RWPE2 (cell line): ENCODE measurements at regions not wholly inside any gene's neighbourhood (a gene's known extent, or its start where the extent isn't known, plus 50 kb on each side); places are given as distances from the start of the nearest gene placed in this dataset.

Experiments
- ATAC-seq: fragments of 200-7000 bp; cut with Tn5 transposase; 3 replicates; pipeline ENCODE4 v1.9.1; 2021; ENCODE audit warnings: low read depth
- DNase-seq: peaks from one replicate; pipeline ENCODE4 v3.0.0-alpha.2; 2020; ENCODE audit warnings: low spot score
- H3K27ac ChIP-seq: fragments of 450-650 bp; 2 replicates; pipeline ENCODE4 v1.5.1; 2017; ENCODE audit warnings: mild to moderate bottlenecking; ENCODE audit not compliant: poor library complexity, severe bottlenecking
- H3K27me3 ChIP-seq: fragments of 250-450 bp; sonication (Bioruptor Pico); 2 replicates; pipeline ENCODE4 v1.5.1; 2021; ENCODE audit warnings: mild to moderate bottlenecking, moderate library complexity; ENCODE audit not compliant: insufficient read depth, poor library complexity, severe bottlenecking
- H3K36me3 ChIP-seq: fragments of 250-450 bp; sonication (Bioruptor Pico); 2 replicates; pipeline ENCODE4 v1.5.1; 2020; ENCODE audit warnings: low read depth, mild to moderate bottlenecking, moderate library complexity
- H3K4me1 ChIP-seq: fragments of 250-450 bp; sonication (Bioruptor Pico); 2 replicates; pipeline ENCODE4 v1.5.1; 2021; ENCODE audit warnings: mild to moderate bottlenecking, moderate library complexity; ENCODE audit not compliant: insufficient read depth, poor library complexity, severe bottlenecking
- H3K4me3 ChIP-seq: fragments of 250-450 bp; sonication (Bioruptor Pico); 2 replicates; pipeline ENCODE4 v1.5.1; 2021; ENCODE audit warnings: mild to moderate bottlenecking, moderate library complexity; ENCODE audit not compliant: severe bottlenecking
- H3K9me3 ChIP-seq: fragments of 250-450 bp; sonication (Bioruptor Pico); 2 replicates; pipeline ENCODE4 v1.5.1; 2021; ENCODE audit warnings: mild to moderate bottlenecking, moderate library complexity; ENCODE audit not compliant: severe bottlenecking
- CTCF ChIP-seq: fragments of 450-650 bp; IDR thresholded peaks from one replicate; pipeline ENCODE4 v1.5.1; 2017; ENCODE audit warnings: mild to moderate bottlenecking, moderate library complexity; ENCODE audit not compliant: poor library complexity, severe bottlenecking

GRCh38 chr4:33658971-33659370, 2585.3 kb downstream of the ARAP2 start:
- Histone ChIP-seq H3K27ac (no peak overlapping the region), H3K27me3 (no peaks in the 10 kb centered on the region), H3K9me3 (no peaks in the 10 kb centered on the region), H3K4me3 (no peak overlapping the region), H3K4me1 (no peaks in the 10 kb centered on the region), H3K36me3 (no peaks in the 10 kb centered on the region)
- ATAC-seq, result no peak
- no peak for TF ChIP-seq CTCF
- no peak for DNase-seq

- ATAC-seq (no peak), DNase-seq (no peak)
Measured at GRCh38 chr4:33661636-33662035, 2582.7 kb downstream of the ARAP2 start.

GRCh38 chr4:33685939-33686338, 2558.4 kb downstream of the ARAP2 start:
- ATAC-seq, result no peak
- peaks cover 2% of the 10 kb centered on the region for H3K9me3 ChIP-seq

More at GRCh38 chr4:33661636-33662035, 2582.7 kb downstream of the ARAP2 start:
- no peaks in the 10 kb centered on the region for H3K27me3 ChIP-seq
- H3K36me3 ChIP-seq, result no peaks in the 10 kb centered on the region
- no peaks in the 10 kb centered on the region for H3K4me1 ChIP-seq
- H3K27ac ChIP-seq, result no peak overlapping the region
- H3K4me3 ChIP-seq, result no peak overlapping the region
- H3K9me3 ChIP-seq, result no peaks in the 10 kb centered on the region
- no peak for TF ChIP-seq CTCF

GRCh38 chr4:33696041-33696440, 2548.3 kb downstream of the ARAP2 start:
- peak; percentile 31; the same call in 1 of the 3 replicates for ATAC-seq

More at GRCh38 chr4:33685939-33686338, 2558.4 kb downstream of the ARAP2 start:
- H3K4me3 ChIP-seq, result no peak overlapping the region
- no peak for DNase-seq
- no peaks in the 10 kb centered on the region for H3K4me1 ChIP-seq
- no peaks in the 10 kb centered on the region for H3K36me3 ChIP-seq
- H3K27me3 ChIP-seq, result no peaks in the 10 kb centered on the region
- TF ChIP-seq CTCF, result no peak
- no peak overlapping the region for H3K27ac ChIP-seq

GRCh38 chr4:33696586-33696985, 2547.7 kb downstream of the ARAP2 start:
- ATAC-seq, result no peak
- H3K4me3 ChIP-seq, result no peak overlapping the region
- H3K36me3 ChIP-seq, result no peaks in the 10 kb centered on the region
- H3K4me1 ChIP-seq, result no peaks in the 10 kb centered on the region
- no peak for TF ChIP-seq CTCF
- no peak overlapping the region for H3K27ac ChIP-seq
- H3K27me3 ChIP-seq, result no peaks in the 10 kb centered on the region
- no peaks in the 10 kb centered on the region for H3K9me3 ChIP-seq
- no peak for DNase-seq

More at GRCh38 chr4:33696041-33696440, 2548.3 kb downstream of the ARAP2 start:
- H3K27me3 ChIP-seq, result no peaks in the 10 kb centered on the region
- TF ChIP-seq CTCF, result no peak
- no peaks in the 10 kb centered on the region for H3K9me3 ChIP-seq
- no peak overlapping the region for H3K27ac ChIP-seq
- H3K4me1 ChIP-seq, result no peaks in the 10 kb centered on the region
- H3K36me3 ChIP-seq, result no peaks in the 10 kb centered on the region
- no peak for DNase-seq
- no peak overlapping the region for H3K4me3 ChIP-seq
